GM12873 (cell line): ENCODE measurements at regions not wholly inside any gene's neighbourhood (a gene's known extent, or its start where the extent isn't known, plus 50 kb on each side); places are given as distances from the start of the nearest gene placed in this dataset.

Experiments used
- TF ChIP-seq, protein P1 (sequence below): IDR thresholded peaks from 2 replicates; pipeline ENCODE4 v1.5.1; 2012; ENCODE audit warnings: low read depth, mild to moderate bottlenecking, moderate library complexity, low read length, control low read depth; ENCODE audit not compliant: insufficient read depth; ENCODE audit errors: missing control alignments

GRCh38 chr9:93900971-93901861, 53.9 kb downstream of the BARX1 start:
- TF ChIP-seq, protein P1, sequence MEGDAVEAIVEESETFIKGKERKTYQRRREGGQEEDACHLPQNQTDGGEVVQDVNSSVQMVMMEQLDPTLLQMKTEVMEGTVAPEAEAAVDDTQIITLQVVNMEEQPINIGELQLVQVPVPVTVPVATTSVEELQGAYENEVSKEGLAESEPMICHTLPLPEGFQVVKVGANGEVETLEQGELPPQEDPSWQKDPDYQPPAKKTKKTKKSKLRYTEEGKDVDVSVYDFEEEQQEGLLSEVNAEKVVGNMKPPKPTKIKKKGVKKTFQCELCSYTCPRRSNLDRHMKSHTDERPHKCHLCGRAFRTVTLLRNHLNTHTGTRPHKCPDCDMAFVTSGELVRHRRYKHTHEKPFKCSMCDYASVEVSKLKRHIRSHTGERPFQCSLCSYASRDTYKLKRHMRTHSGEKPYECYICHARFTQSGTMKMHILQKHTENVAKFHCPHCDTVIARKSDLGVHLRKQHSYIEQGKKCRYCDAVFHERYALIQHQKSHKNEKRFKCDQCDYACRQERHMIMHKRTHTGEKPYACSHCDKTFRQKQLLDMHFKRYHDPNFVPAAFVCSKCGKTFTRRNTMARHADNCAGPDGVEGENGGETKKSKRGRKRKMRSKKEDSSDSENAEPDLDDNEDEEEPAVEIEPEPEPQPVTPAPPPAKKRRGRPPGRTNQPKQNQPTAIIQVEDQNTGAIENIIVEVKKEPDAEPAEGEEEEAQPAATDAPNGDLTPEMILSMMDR, result no peak

- TF ChIP-seq, protein P1, result no peak
These were observed 54.7 kb downstream of the BARX1 start for GRCh38 chr9:93900436-93900819.

DNA sequence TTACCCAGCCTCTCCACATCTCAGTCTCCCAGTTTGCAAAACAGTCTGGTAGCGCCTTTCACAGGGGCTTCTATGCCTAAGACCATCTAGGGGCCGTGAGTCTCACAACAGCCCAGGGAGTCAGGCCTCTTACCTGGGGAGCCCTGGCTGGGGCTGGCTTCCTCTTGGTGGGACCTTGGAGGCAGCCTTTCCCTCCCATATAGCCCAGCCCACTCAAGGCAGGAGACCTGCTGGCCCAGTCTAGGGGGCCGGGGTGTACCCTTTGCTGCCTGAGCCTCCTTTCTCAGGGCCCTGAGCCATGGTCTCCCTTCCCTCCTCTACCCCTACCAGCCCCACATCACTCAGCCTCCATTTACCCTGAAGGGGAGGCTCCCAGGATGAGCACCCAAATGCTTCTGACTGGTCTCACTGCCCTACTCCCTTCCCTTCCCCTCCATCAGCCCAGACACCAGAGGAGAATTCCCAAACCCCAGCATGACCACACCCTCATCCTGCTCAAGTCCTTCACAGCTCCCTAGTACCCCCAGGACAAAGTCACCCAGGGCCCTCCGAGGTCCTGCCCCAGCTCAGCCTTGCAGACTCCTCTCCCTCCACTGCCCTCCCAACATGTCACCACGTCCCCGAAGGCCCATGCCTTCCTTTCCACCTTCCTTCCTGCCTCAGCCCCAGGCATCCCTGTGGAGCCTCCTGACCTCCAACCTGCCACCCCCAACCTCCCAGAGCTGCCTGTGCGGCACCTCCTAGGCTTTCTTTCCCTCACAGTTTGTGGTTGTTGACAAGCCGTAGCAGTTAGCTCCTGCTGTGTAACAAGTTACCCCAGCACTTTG, 55.3 kb downstream of the BARX1 start:
- TF ChIP-seq, protein P1, result no peak

GRCh38 chr9:93898502-93899426, 56.4 kb downstream of the BARX1 start:
- TF ChIP-seq, protein P1, result no peak

- TF ChIP-seq, protein P1, result no peak
These were observed 57.1 kb downstream of the BARX1 start for GRCh38 chr9:93898026-93898425.

DNA sequence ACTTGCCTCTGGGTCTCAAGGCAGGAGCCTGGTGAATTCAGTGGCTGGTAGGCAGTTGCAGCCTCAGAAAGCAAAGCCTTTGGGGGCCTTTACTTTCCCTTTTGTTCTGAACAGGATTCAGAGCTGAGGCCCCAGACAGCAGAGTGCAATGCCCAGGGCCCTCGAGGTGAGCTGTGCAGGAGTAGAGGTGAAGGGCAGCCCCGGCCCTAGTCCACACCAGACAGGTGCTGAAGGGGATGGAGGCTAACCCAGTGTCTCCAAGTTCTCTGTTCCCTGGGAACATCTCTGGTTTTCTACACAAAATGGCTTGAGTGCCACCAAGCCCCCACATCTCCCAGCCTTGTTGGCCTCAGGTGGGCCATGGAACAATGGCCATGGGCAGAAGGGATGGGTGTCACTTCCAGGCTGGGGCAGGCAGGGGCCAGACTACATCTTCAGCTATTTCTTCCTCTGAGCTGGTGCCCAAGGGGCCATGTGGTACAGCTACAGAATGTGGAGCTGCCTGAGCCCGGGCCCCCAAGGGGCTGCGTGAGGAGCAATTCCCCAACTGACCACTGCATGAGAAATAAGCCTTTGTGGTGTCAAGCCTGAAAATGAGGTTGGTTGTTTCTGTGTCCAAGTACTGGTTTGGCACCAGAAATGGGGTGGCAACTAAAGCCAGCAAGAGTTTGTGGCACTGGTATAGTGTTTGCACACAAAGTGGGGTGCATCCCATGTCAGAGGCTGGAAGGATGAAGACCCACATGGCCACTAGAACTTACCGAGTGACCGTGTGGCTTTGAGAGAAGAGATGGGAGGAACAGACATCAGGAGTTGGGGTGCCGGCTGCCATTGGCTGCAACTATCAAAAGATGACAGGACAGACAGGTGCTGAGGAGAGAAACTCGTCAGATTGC, 57.8 kb downstream of the BARX1 start:
- TF ChIP-seq, protein P1, result no peak
